ENCODE measurements at regions not wholly inside any gene's neighbourhood (a gene's known extent, or its start where the extent isn't known, plus 50 kb on each side); places are given as distances from the start of the nearest gene placed in this dataset.

- no peak overlapping the region for H3K4me3 ChIP-seq
- H3K4me1 ChIP-seq (replicated peaks in 1 of 2) = no peaks in the 10 kb centered on the region
- H3K36me3 ChIP-seq (replicated peaks in 1 of 2) = no peaks in the 10 kb centered on the region
- H3K27me3 ChIP-seq = no peaks in the 10 kb centered on the region
- H3K27ac ChIP-seq = no peak overlapping the region
- peaks cover 0 to 4% (median 0%) of the 10 kb centered on the region in 3 donors for H3K9me3 ChIP-seq (replicated peaks in 1 of 3)
- intact Hi-C loops (cut with DNase I) = no loop called here
- no peak for TF ChIP-seq CTCF (IDR thresholded peaks at IDR 0.05)
- DNase-seq = no peak
- 75 to 95% (median 85%) methylated on average over 1 of the region's 1 CpG for WGBS, 4 donors
Observed at GRCh38 chr5:158096835-158097234, 237.9 kb upstream of the CLINT1 start.

GRCh38 chr5:158086856-158087255 lies 227.9 kb upstream of the CLINT1 start:
- H3K27ac ChIP-seq = no peak overlapping the region
- intact Hi-C loops (cut with DNase I) = no loop called here
- H3K9me3 ChIP-seq (replicated peaks in 1 of 3) = no peaks in the 10 kb centered on the region
- TF ChIP-seq CTCF (IDR thresholded peaks at IDR 0.05) (no peak), POLR2A (IDR thresholded peaks at IDR 0.05) (no peak)
- H3K4me3 ChIP-seq = no peak overlapping the region
- WGBS, 4 donors = 52 to 57% (median 54%) methylated on average over 3 of the region's 3 CpGs
- no peak for DNase-seq
- H3K27me3 ChIP-seq = no peaks in the 10 kb centered on the region
- H3K4me1 ChIP-seq (replicated peaks in 1 of 2) = peaks cover 0 to 6% of the 10 kb centered on the region in 2 donors
- H3K36me3 ChIP-seq (replicated peaks in 1 of 2) = no peaks in the 10 kb centered on the region

- peak in 1 of 7 donors; percentile 4 for DNase-seq
- WGBS, 4 donors = 48 to 60% (median 52%) methylated on average over 4 of the region's 4 CpGs
- Histone ChIP-seq H3K4me3 (no peak overlapping the region), H3K36me3 (replicated peaks in 1 of 2) (no peaks in the 10 kb centered on the region), H3K27ac (no peak overlapping the region), H3K9me3 (replicated peaks in 1 of 3) (no peaks in the 10 kb centered on the region), H3K27me3 (no peaks in the 10 kb centered on the region), H3K4me1 (replicated peaks in 1 of 2) (peaks cover 0 to 6% of the 10 kb centered on the region in 2 donors)
- intact Hi-C loops (cut with DNase I) = no loop called here
- TF ChIP-seq CTCF (IDR thresholded peaks at IDR 0.05) (no peak), POLR2A (IDR thresholded peaks at IDR 0.05) (no peak)
Observed at GRCh38 chr5:158084292-158084691, 225.3 kb upstream of the CLINT1 start.

- WGBS, 4 donors = 79 to 87% (median 82%) methylated on average over 2 of the region's 2 CpGs
- TF ChIP-seq CTCF (IDR thresholded peaks at IDR 0.05) = no peak
- TF ChIP-seq POLR2A (IDR thresholded peaks at IDR 0.05) = no peak
- Histone ChIP-seq H3K9me3 (replicated peaks in 1 of 3) (no peaks in the 10 kb centered on the region), H3K27me3 (no peaks in the 10 kb centered on the region), H3K27ac (no peak overlapping the region), H3K4me1 (replicated peaks in 1 of 2) (peaks cover 0 to 6% of the 10 kb centered on the region in 2 donors), H3K36me3 (replicated peaks in 1 of 2) (no peaks in the 10 kb centered on the region), H3K4me3 (no peak overlapping the region)
- DNase-seq = no peak
- intact Hi-C loops (cut with DNase I) = no loop called here
Observed at GRCh38 chr5:158082696-158083287, 223.8 kb upstream of the CLINT1 start.

All from adrenal gland (tissue), 9 donors.